HG03432 (cell line): ENCODE measurements at regions not wholly inside any gene's neighbourhood (a gene's known extent, or its start where the extent isn't known, plus 50 kb on each side); places are given as distances from the start of the nearest gene placed in this dataset.

Experiments
- ATAC-seq: cut with Tn5 transposase; IDR thresholded peaks from one replicate; pipeline ENCODE4 v1.9.1; 2021; ENCODE audit warnings: mild to moderate bottlenecking, moderate library complexity; ENCODE audit not compliant: unreplicated experiment

GRCh38 chr5:22910523-22910922, 57.4 kb upstream of the CDH12 start:
- ATAC-seq, result no peak

GRCh38 chr5:22908586-22908985, 55.4 kb upstream of the CDH12 start:
- no peak for ATAC-seq

GRCh38 chr5:22908129-22908528, 55.0 kb upstream of the CDH12 start:
- no peak for ATAC-seq
